Limb (tissue), 2 donors: ENCODE measurements at regions not wholly inside any gene's neighbourhood (a gene's known extent, or its start where the extent isn't known, plus 50 kb on each side); places are given as distances from the start of the nearest gene placed in this dataset.
"Not testable (repeated sequence)": the region's sequence is repeated elsewhere in the genome, so short reads cannot be mapped to it uniquely, and the experiment has no call there.

Experiments used
- DNase-seq, 2 donors: peaks; one replicate each; pipeline ENCODE4 v3.0.0-alpha.2; 2016; ENCODE audit errors: extremely low spot score in 2 of 2

- DNase-seq: no peak
Observed at GRCh38 chr12:105455261-105455660, 124.8 kb downstream of the C12orf75 start.

GRCh38 chr12:105457026-105457425 is 126.5 kb downstream of the C12orf75 start:
- no peak for DNase-seq

GRCh38 chr12:105459760-105460330 is 129.4 kb downstream of the C12orf75 start:
- no peak for DNase-seq

- no peak for DNase-seq
Observed at GRCh38 chr12:105461271-105461943, 130.9 kb downstream of the C12orf75 start.

GRCh38 chr12:105461944-105462762 is 131.7 kb downstream of the C12orf75 start:
- no peak for DNase-seq

- no peak for DNase-seq
Observed at GRCh38 chr12:105462831-105463230, 132.3 kb downstream of the C12orf75 start.

GRCh38 chr12:105464406-105464805 is 133.9 kb downstream of the C12orf75 start:
- DNase-seq: no peak

GRCh38 chr12:105466231-105466900 is 135.9 kb downstream of the C12orf75 start:
- DNase-seq: no peak

GRCh38 chr12:105466901-105467598 is 136.6 kb downstream of the C12orf75 start:
- no peak for DNase-seq

GRCh38 chr12:105467710-105468366 is 137.3 kb downstream of the C12orf75 start:
- no peak for DNase-seq

GRCh38 chr12:105468464-105468863 is 138.0 kb downstream of the C12orf75 start:
- no peak for DNase-seq

GRCh38 chr12:105469211-105469610 is 138.7 kb downstream of the C12orf75 start:
- no peak for DNase-seq

- no peak for DNase-seq
Observed at GRCh38 chr12:105469701-105470100, 139.2 kb downstream of the C12orf75 start.

- no peak for DNase-seq
Observed at GRCh38 chr12:105470102-105470501, 139.6 kb downstream of the C12orf75 start.

- no peak for DNase-seq
Observed at GRCh38 chr12:105470601-105471000, 140.1 kb downstream of the C12orf75 start.

- no peak for DNase-seq
Observed at GRCh38 chr12:105474672-105475071, 144.2 kb downstream of the C12orf75 start.

GRCh38 chr12:105476616-105477015 is 146.1 kb downstream of the C12orf75 start:
- no peak for DNase-seq

- DNase-seq: no peak
Observed at GRCh38 chr12:105477873-105478272, 147.4 kb downstream of the C12orf75 start.

- not testable (repeated sequence) for DNase-seq
Observed at GRCh38 chr12:105478788-105479187, 148.3 kb downstream of the C12orf75 start.

- DNase-seq: no peak
Observed at GRCh38 chr12:105479710-105480109, 149.2 kb downstream of the C12orf75 start.

- DNase-seq: no peak
Observed at GRCh38 chr12:105480162-105480561, 149.7 kb downstream of the C12orf75 start.
